ENCODE measurements at regions not wholly inside any gene's neighbourhood (a gene's known extent, or its start where the extent isn't known, plus 50 kb on each side); places are given as distances from the start of the nearest gene placed in this dataset.
A peak's percentile ranks its signal among the peaks of the same experiment; 100 is the strongest.
"Not testable (repeated sequence)": the region's sequence is repeated elsewhere in the genome, so short reads cannot be mapped to it uniquely, and the experiment has no call there.

- H3K4me2 ChIP-seq (ENCODE audit: low read length); H3K9me3 ChIP-seq (replicated peaks; ENCODE audit: low read length); H3K4me1 ChIP-seq (ENCODE audit: control insufficient read depth, insufficient read depth, low read length); H3K27me3 ChIP-seq (ENCODE audit: control insufficient read depth, insufficient read depth, low read length); H3K36me3 ChIP-seq (ENCODE audit: insufficient read depth, low read length); H3K9ac ChIP-seq (ENCODE audit: low read depth, low read length); H3K4me3 ChIP-seq (ENCODE audit: low read length): not testable (repeated sequence)
These were observed 72.4 kb downstream of the HNRNPD start for GRCh38 chr4:82301390-82301789.

GRCh38 chr4:82293304-82293703, 80.5 kb downstream of the HNRNPD start:
- Histone ChIP-seq H3K9me3 (replicated peaks; ENCODE audit: low read length) (no peaks in the 10 kb centered on the region), H3K9ac (ENCODE audit: low read depth, low read length) (no peak overlapping the region), H3K36me3 (ENCODE audit: insufficient read depth, low read length) (no peaks in the 10 kb centered on the region), H3K4me2 (ENCODE audit: low read length) (no peak overlapping the region), H3K27me3 (ENCODE audit: control insufficient read depth, insufficient read depth, low read length) (peaks cover 7% of the 10 kb centered on the region), H3K4me1 (ENCODE audit: control insufficient read depth, insufficient read depth, low read length) (no peaks in the 10 kb centered on the region), H3K4me3 (ENCODE audit: low read length) (no peak overlapping the region)

GRCh38 chr4:82287720-82288119, 86.1 kb downstream of the HNRNPD start:
- H3K4me2 ChIP-seq (ENCODE audit: low read length), result no peak overlapping the region
- no peak overlapping the region for H3K9ac ChIP-seq (ENCODE audit: low read depth, low read length)
- peaks cover 20% of the 10 kb centered on the region for H3K27me3 ChIP-seq (ENCODE audit: control insufficient read depth, insufficient read depth, low read length)
- H3K4me3 ChIP-seq (ENCODE audit: low read length), result no peak overlapping the region
- H3K4me1 ChIP-seq (ENCODE audit: control insufficient read depth, insufficient read depth, low read length), result no peaks in the 10 kb centered on the region
- H3K36me3 ChIP-seq (ENCODE audit: insufficient read depth, low read length), result no peaks in the 10 kb centered on the region
- H3K9me3 ChIP-seq (replicated peaks; ENCODE audit: low read length), result no peaks in the 10 kb centered on the region

GRCh38 chr4:82284858-82285805, 88.7 kb downstream of the HNRNPD start:
- peak overlapping the region; percentile 67 for H3K4me3 ChIP-seq (ENCODE audit: low read length)
- no peaks in the 10 kb centered on the region for H3K9me3 ChIP-seq (replicated peaks; ENCODE audit: low read length)
- H3K27me3 ChIP-seq (ENCODE audit: control insufficient read depth, insufficient read depth, low read length), result peaks cover 16% of the 10 kb centered on the region
- H3K4me1 ChIP-seq (ENCODE audit: control insufficient read depth, insufficient read depth, low read length), result no peaks in the 10 kb centered on the region
- H3K9ac ChIP-seq (ENCODE audit: low read depth, low read length), result no peak overlapping the region
- H3K36me3 ChIP-seq (ENCODE audit: insufficient read depth, low read length), result no peaks in the 10 kb centered on the region
- H3K4me2 ChIP-seq (ENCODE audit: low read length), result peak overlapping the region; percentile 88

- H3K9me3 ChIP-seq (replicated peaks; ENCODE audit: low read length), result no peaks in the 10 kb centered on the region
- H3K9ac ChIP-seq (ENCODE audit: low read depth, low read length), result no peak overlapping the region
- H3K4me1 ChIP-seq (ENCODE audit: control insufficient read depth, insufficient read depth, low read length), result no peaks in the 10 kb centered on the region
- H3K4me3 ChIP-seq (ENCODE audit: low read length), result peak overlapping the region; percentile 67
- H3K27me3 ChIP-seq (ENCODE audit: control insufficient read depth, insufficient read depth, low read length), result peaks cover 16% of the 10 kb centered on the region
- H3K36me3 ChIP-seq (ENCODE audit: insufficient read depth, low read length), result no peaks in the 10 kb centered on the region
- peak overlapping the region; percentile 88 for H3K4me2 ChIP-seq (ENCODE audit: low read length)
These were observed 89.3 kb downstream of the HNRNPD start for GRCh38 chr4:82284475-82284857.

GRCh38 chr4:82282875-82283274, 90.9 kb downstream of the HNRNPD start:
- Histone ChIP-seq H3K4me1 (ENCODE audit: control insufficient read depth, insufficient read depth, low read length) (no peaks in the 10 kb centered on the region), H3K9ac (ENCODE audit: low read depth, low read length) (no peak overlapping the region), H3K27me3 (ENCODE audit: control insufficient read depth, insufficient read depth, low read length) (peaks cover 9% of the 10 kb centered on the region), H3K4me3 (ENCODE audit: low read length) (no peak overlapping the region), H3K36me3 (ENCODE audit: insufficient read depth, low read length) (no peaks in the 10 kb centered on the region), H3K4me2 (ENCODE audit: low read length) (no peak overlapping the region), H3K9me3 (replicated peaks; ENCODE audit: low read length) (no peaks in the 10 kb centered on the region)

GRCh38 chr4:82279550-82279949, 94.2 kb downstream of the HNRNPD start:
- H3K4me3 ChIP-seq (ENCODE audit: low read length); H3K9ac ChIP-seq (ENCODE audit: low read depth, low read length): not testable (repeated sequence)
- H3K27me3 ChIP-seq (ENCODE audit: control insufficient read depth, insufficient read depth, low read length), result peaks cover 16% of the 10 kb centered on the region

GRCh38 chr4:82276332-82276640, 97.5 kb downstream of the HNRNPD start:
- Histone ChIP-seq H3K36me3 (ENCODE audit: insufficient read depth, low read length) (no peaks in the 10 kb centered on the region), H3K9ac (ENCODE audit: low read depth, low read length) (no peak overlapping the region), H3K9me3 (replicated peaks; ENCODE audit: low read length) (no peaks in the 10 kb centered on the region), H3K4me2 (ENCODE audit: low read length) (no peak overlapping the region), H3K4me3 (ENCODE audit: low read length) (no peak overlapping the region), H3K27me3 (ENCODE audit: control insufficient read depth, insufficient read depth, low read length) (peaks cover 11% of the 10 kb centered on the region), H3K4me1 (ENCODE audit: control insufficient read depth, insufficient read depth, low read length) (no peaks in the 10 kb centered on the region)

More at GRCh38 chr4:82279550-82279949, 94.2 kb downstream of the HNRNPD start:
- not testable (repeated sequence) for H3K9me3 ChIP-seq (replicated peaks; ENCODE audit: low read length); H3K4me2 ChIP-seq (ENCODE audit: low read length); H3K4me1 ChIP-seq (ENCODE audit: control insufficient read depth, insufficient read depth, low read length); H3K36me3 ChIP-seq (ENCODE audit: insufficient read depth, low read length)

- H3K4me2 ChIP-seq (ENCODE audit: low read length), result no peak overlapping the region
- H3K9ac ChIP-seq (ENCODE audit: low read depth, low read length), result no peak overlapping the region
- peaks cover 11% of the 10 kb centered on the region for H3K27me3 ChIP-seq (ENCODE audit: control insufficient read depth, insufficient read depth, low read length)
- no peaks in the 10 kb centered on the region for H3K4me1 ChIP-seq (ENCODE audit: control insufficient read depth, insufficient read depth, low read length)
- H3K4me3 ChIP-seq (ENCODE audit: low read length), result no peak overlapping the region
- H3K9me3 ChIP-seq (replicated peaks; ENCODE audit: low read length), result no peaks in the 10 kb centered on the region
- H3K36me3 ChIP-seq (ENCODE audit: insufficient read depth, low read length), result no peaks in the 10 kb centered on the region
These were observed 98.1 kb downstream of the HNRNPD start for GRCh38 chr4:82275431-82276331.

- not testable (repeated sequence) for H3K9me3 ChIP-seq (replicated peaks; ENCODE audit: low read length); H3K9ac ChIP-seq (ENCODE audit: low read depth, low read length); H3K36me3 ChIP-seq (ENCODE audit: insufficient read depth, low read length); H3K4me3 ChIP-seq (ENCODE audit: low read length); H3K4me2 ChIP-seq (ENCODE audit: low read length); H3K4me1 ChIP-seq (ENCODE audit: control insufficient read depth, insufficient read depth, low read length)
- peaks cover 11% of the 10 kb centered on the region for H3K27me3 ChIP-seq (ENCODE audit: control insufficient read depth, insufficient read depth, low read length)
These were observed 99.1 kb downstream of the HNRNPD start for GRCh38 chr4:82274700-82275099.

- H3K36me3 ChIP-seq (ENCODE audit: insufficient read depth, low read length); H3K4me2 ChIP-seq (ENCODE audit: low read length); H3K4me3 ChIP-seq (ENCODE audit: low read length); H3K9ac ChIP-seq (ENCODE audit: low read depth, low read length); H3K9me3 ChIP-seq (replicated peaks; ENCODE audit: low read length); H3K4me1 ChIP-seq (ENCODE audit: control insufficient read depth, insufficient read depth, low read length): not testable (repeated sequence)
- peaks cover 11% of the 10 kb centered on the region for H3K27me3 ChIP-seq (ENCODE audit: control insufficient read depth, insufficient read depth, low read length)
These were observed 101.3 kb downstream of the HNRNPD start for GRCh38 chr4:82272523-82272922.

Data from skeletal muscle satellite cell (primary cell).